PC-9 (cell line): ENCODE measurements at regions not wholly inside any gene's neighbourhood (a gene's known extent, or its start where the extent isn't known, plus 50 kb on each side); places are given as distances from the start of the nearest gene placed in this dataset.

Experiments used
- CTCF ChIP-seq: fragments of 200-600 bp; sonication (generic); conservative IDR thresholded peaks from 2 replicates; pipeline ENCODE4 v1.6.1; 2017; ENCODE audit warnings: mixed run types, antibody characterized with exemption, mild to moderate bottlenecking, moderate library complexity
- EZH2 ChIP-seq: fragments of 200-600 bp; sonication (generic); IDR thresholded peaks from 2 replicates; pipeline ENCODE4 v1.8.0; 2017; ENCODE audit warnings: antibody characterized with exemption, low read depth

GRCh38 chr3:28816017-28816416, 464.9 kb upstream of the RBMS3 start:
- TF ChIP-seq CTCF (no peak), EZH2 (no peak)
